Tibial nerve (tissue), 4 donors: ENCODE measurements at regions not wholly inside any gene's neighbourhood (a gene's known extent, or its start where the extent isn't known, plus 50 kb on each side); places are given as distances from the start of the nearest gene placed in this dataset.

ENCODE experiments used
- DNase-seq, 2 donors: peaks; one replicate each; pipeline ENCODE4 v3.0.0-alpha.2; 2019; ENCODE audit warnings: low spot score in 2 of 2
- H3K27ac ChIP-seq, 4 donors: fragments of 200-600 bp; sonication (generic) in 3 of 4; one replicate each; pipeline ENCODE4 v1.5.1; 2017 to 2019; ENCODE audit warnings: mild to moderate bottlenecking in 1 of 4
- H3K27me3 ChIP-seq, 2 donors: fragments of 200-600 bp; sonication (generic) in 1 of 2; one replicate each; pipeline versions ENCODE4 v1.5.1 to v1.6.0; 2017 to 2019
- H3K36me3 ChIP-seq, 3 donors: fragments of 200-600 bp; sonication (generic); one replicate each; pipeline ENCODE4 v1.5.1; 2018 to 2019
- H3K4me1 ChIP-seq, 4 donors: fragments of 200-600 bp; sonication (generic) in 3 of 4; one replicate each; pipeline ENCODE4 v1.5.1; 2017 to 2019
- H3K4me3 ChIP-seq, 4 donors: fragments of 200-600 bp; sonication (generic) in 3 of 4; one replicate each; pipeline ENCODE4 v1.5.1; 2017 to 2019; ENCODE audit warnings: mild to moderate bottlenecking in 1 of 4, moderate library complexity in 1 of 4
- H3K9me3 ChIP-seq, 4 donors: fragments of 200-600 bp; sonication (generic) in 3 of 4; one replicate each; pipeline ENCODE4 v1.5.1; 2017 to 2019
- CTCF ChIP-seq, 5 experiments: fragments of 200-600 bp in 3 of 5; fragments of 450-650 bp in 2 of 5; sonication (generic) in 3 of 5; IDR thresholded peaks; one replicate each; pipeline ENCODE4 v1.5.1; 2016 to 2019; ENCODE audit warnings: antibody characterized with exemption in 5 of 5, mild to moderate bottlenecking in 3 of 5, moderate library complexity in 2 of 5
- EP300 ChIP-seq, 2 donors: sonication (generic); formaldehyde crosslinking; IDR thresholded peaks; one replicate each; pipeline ENCODE4 v1.6.1; 2017; ENCODE audit warnings: antibody characterized with exemption in 2 of 2, mild to moderate bottlenecking in 1 of 2
- POLR2A ChIP-seq, 2 donors: fragments of 450-650 bp; IDR thresholded peaks; one replicate each; pipeline ENCODE4 v1.6.1; 2017; ENCODE audit warnings: antibody characterized with exemption in 2 of 2, mild to moderate bottlenecking in 2 of 2, moderate library complexity in 2 of 2
- WGBS, 2 donors: methylation state at CpG; one replicate each; pipeline ENCODE4 v1.1.5; 2018; 5-methylcytosine and 5-hydroxymethylcytosine counted together

GRCh38 chr9:80285326-80285725, 713.6 kb downstream of the TLE4 start:
- TF ChIP-seq EP300 (IDR thresholded peaks at IDR 0.05) (no peak), CTCF (IDR thresholded peaks at IDR 0.05) (peak in 3 of 5 experiments; percentile 11 to 26 (median 17))
- no peaks in the 10 kb centered on the region for H3K36me3 ChIP-seq
- no peak overlapping the region for H3K27ac ChIP-seq
- peaks cover 0 to 7% (median 0%) of the 10 kb centered on the region in 4 donors for H3K4me1 ChIP-seq
- WGBS, 2 donors = 17 to 25% methylated on average over 2 of the region's 2 CpGs
- no peaks in the 10 kb centered on the region for H3K27me3 ChIP-seq
- H3K4me3 ChIP-seq = no peak overlapping the region
- H3K9me3 ChIP-seq = no peaks in the 10 kb centered on the region
- DNase-seq = peak in 1 of 2 donors; percentile 7

GRCh38 chr9:80282766-80283165, 711.0 kb downstream of the TLE4 start:
- Histone ChIP-seq H3K36me3 (no peaks in the 10 kb centered on the region), H3K27me3 (no peaks in the 10 kb centered on the region), H3K9me3 (no peaks in the 10 kb centered on the region), H3K4me1 (peaks cover 0 to 7% (median 0%) of the 10 kb centered on the region in 4 donors), H3K4me3 (no peak overlapping the region), H3K27ac (no peak overlapping the region)
- no peak for DNase-seq
- 35 to 57% methylated on average over 3 of the region's 3 CpGs for WGBS, 2 donors
- TF ChIP-seq CTCF (IDR thresholded peaks at IDR 0.05) (no peak), POLR2A (IDR thresholded peaks at IDR 0.05) (no peak), EP300 (IDR thresholded peaks at IDR 0.05) (no peak)

GRCh38 chr9:80259079-80259478, 687.3 kb downstream of the TLE4 start:
- WGBS, 2 donors = 66 to 89% methylated on average over 2 of the region's 2 CpGs
- TF ChIP-seq CTCF (IDR thresholded peaks at IDR 0.05) (no peak), POLR2A (IDR thresholded peaks at IDR 0.05) (no peak)

GRCh38 chr9:80251778-80252177, 680.0 kb downstream of the TLE4 start:
- 60 to 69% methylated on average over 4 to 6 of the region's 6 CpGs for WGBS, 2 donors
- TF ChIP-seq POLR2A (IDR thresholded peaks at IDR 0.05) = no peak
- no peak for TF ChIP-seq CTCF (IDR thresholded peaks at IDR 0.05)
- no peak for TF ChIP-seq EP300 (IDR thresholded peaks at IDR 0.05)
- no peaks in the 10 kb centered on the region for H3K36me3 ChIP-seq
- H3K27ac ChIP-seq = no peak overlapping the region
- H3K4me1 ChIP-seq = no peaks in the 10 kb centered on the region
- no peaks in the 10 kb centered on the region for H3K27me3 ChIP-seq
- H3K9me3 ChIP-seq = peaks cover 0 to 7% (median 0%) of the 10 kb centered on the region in 4 donors
- H3K4me3 ChIP-seq = no peak overlapping the region
- DNase-seq = no peak

More at GRCh38 chr9:80259079-80259478, 687.3 kb downstream of the TLE4 start:
- DNase-seq = no peak
- Histone ChIP-seq H3K4me1 (no peaks in the 10 kb centered on the region), H3K27me3 (no peaks in the 10 kb centered on the region), H3K9me3 (peaks cover 0 to 42% (median 6%) of the 10 kb centered on the region in 4 donors), H3K27ac (no peak overlapping the region), H3K4me3 (no peak overlapping the region), H3K36me3 (no peaks in the 10 kb centered on the region)

- no peak overlapping the region for H3K27ac ChIP-seq
- TF ChIP-seq POLR2A (IDR thresholded peaks at IDR 0.05) = no peak
- TF ChIP-seq EP300 (IDR thresholded peaks at IDR 0.05) = no peak
- TF ChIP-seq CTCF (IDR thresholded peaks at IDR 0.05) = no peak
- H3K9me3 ChIP-seq = no peaks in the 10 kb centered on the region
- no peaks in the 10 kb centered on the region for H3K27me3 ChIP-seq
- DNase-seq = no peak
- no peaks in the 10 kb centered on the region for H3K36me3 ChIP-seq
- 57% methylated on average over 2 of the region's 2 CpGs for WGBS, 2 donors
- H3K4me3 ChIP-seq = no peak overlapping the region
- no peaks in the 10 kb centered on the region for H3K4me1 ChIP-seq
Observed at GRCh38 chr9:80242022-80242421, 670.3 kb downstream of the TLE4 start.
